ENCODE measurements at regions not wholly inside any gene's neighbourhood (a gene's known extent, or its start where the extent isn't known, plus 50 kb on each side); places are given as distances from the start of the nearest gene placed in this dataset.

GRCh38 chr4:128354205-128354821 is 66.7 kb upstream of the PGRMC2 start:
- WGBS (ENCODE audit: low lambda C conversion rate, missing lambda C conversion rate), result 46% methylated on average over 4 of the region's 4 CpGs
- peaks cover 32% of the 10 kb centered on the region for H3K4me1 ChIP-seq (ENCODE audit: insufficient read depth)
- H3K27ac ChIP-seq, result peak overlapping the region; percentile 51
- H2AFZ ChIP-seq, result no peak overlapping the region
- H3K4me3 ChIP-seq, result no peak overlapping the region
- H3K36me3 ChIP-seq (replicated peaks; ENCODE audit: insufficient read depth, low read depth), result no peaks in the 10 kb centered on the region
- H3K9me3 ChIP-seq (ENCODE audit: low read depth), result no peaks in the 10 kb centered on the region
- no peaks in the 10 kb centered on the region for H3K79me2 ChIP-seq
- no peaks in the 10 kb centered on the region for H3K27me3 ChIP-seq
- no peaks in the 10 kb centered on the region for H3K9me2 ChIP-seq (replicated peaks; ENCODE audit: insufficient read depth)
- TF ChIP-seq EZH2 (IDR thresholded peaks at IDR 0.05; ENCODE audit: borderline replicate concordance), result no peak
- TF ChIP-seq CTCF (IDR thresholded peaks at IDR 0.05; ENCODE audit: poor library complexity), result no peak
- TF ChIP-seq EZH2phosphoT487 (IDR thresholded peaks at IDR 0.05; ENCODE audit: low read depth, severe bottlenecking, unreplicated experiment), result no peak
- no peak overlapping the region for H3K4me2 ChIP-seq
- no peaks in the 10 kb centered on the region for H4K20me1 ChIP-seq (ENCODE audit: insufficient read depth, poor library complexity, severe bottlenecking)
- DNase-seq (ENCODE audit: low spot score), result peak; percentile 38

GRCh38 chr4:128353791-128354190 is 66.2 kb upstream of the PGRMC2 start:
- Histone ChIP-seq H3K79me2 (no peaks in the 10 kb centered on the region), H3K27me3 (no peaks in the 10 kb centered on the region), H3K27ac (peak overlapping the region; percentile 51), H3K36me3 (replicated peaks; ENCODE audit: insufficient read depth, low read depth) (no peaks in the 10 kb centered on the region), H2AFZ (no peak overlapping the region), H3K9me2 (replicated peaks; ENCODE audit: insufficient read depth) (no peaks in the 10 kb centered on the region), H3K4me1 (ENCODE audit: insufficient read depth) (peaks cover 30% of the 10 kb centered on the region), H3K9me3 (ENCODE audit: low read depth) (no peaks in the 10 kb centered on the region), H4K20me1 (ENCODE audit: insufficient read depth, poor library complexity, severe bottlenecking) (no peaks in the 10 kb centered on the region), H3K4me3 (no peak overlapping the region), H3K4me2 (no peak overlapping the region)
- DNase-seq (ENCODE audit: low spot score), result no peak
- WGBS (ENCODE audit: low lambda C conversion rate, missing lambda C conversion rate), result 77% methylated on average over 3 of the region's 3 CpGs
- TF ChIP-seq EZH2 (IDR thresholded peaks at IDR 0.05; ENCODE audit: borderline replicate concordance) (no peak), EZH2phosphoT487 (IDR thresholded peaks at IDR 0.05; ENCODE audit: low read depth, severe bottlenecking, unreplicated experiment) (no peak)

- H3K27me3 ChIP-seq, result no peaks in the 10 kb centered on the region
- no peak overlapping the region for H3K4me3 ChIP-seq
- H3K27ac ChIP-seq, result no peak overlapping the region
- no peaks in the 10 kb centered on the region for H4K20me1 ChIP-seq (ENCODE audit: insufficient read depth, poor library complexity, severe bottlenecking)
- WGBS (ENCODE audit: low lambda C conversion rate, missing lambda C conversion rate), result 97% methylated on average over 1 of the region's 1 CpG
- H2AFZ ChIP-seq, result no peak overlapping the region
- H3K9me3 ChIP-seq (ENCODE audit: low read depth), result no peaks in the 10 kb centered on the region
- no peak for DNase-seq (ENCODE audit: low spot score)
- no peak for TF ChIP-seq EZH2phosphoT487 (IDR thresholded peaks at IDR 0.05; ENCODE audit: low read depth, severe bottlenecking, unreplicated experiment)
- peaks cover 32% of the 10 kb centered on the region for H3K4me1 ChIP-seq (ENCODE audit: insufficient read depth)
- H3K9me2 ChIP-seq (replicated peaks; ENCODE audit: insufficient read depth), result no peaks in the 10 kb centered on the region
- no peaks in the 10 kb centered on the region for H3K79me2 ChIP-seq
- no peaks in the 10 kb centered on the region for H3K36me3 ChIP-seq (replicated peaks; ENCODE audit: insufficient read depth, low read depth)
- H3K4me2 ChIP-seq, result no peak overlapping the region
These were observed 63.9 kb upstream of the PGRMC2 start for GRCh38 chr4:128351502-128351901.

- no peak overlapping the region for H3K4me2 ChIP-seq
These were observed 62.9 kb upstream of the PGRMC2 start for GRCh38 chr4:128350449-128351045.

More at GRCh38 chr4:128350449-128351045, 62.9 kb upstream of the PGRMC2 start:
- no peaks in the 10 kb centered on the region for H3K36me3 ChIP-seq (replicated peaks; ENCODE audit: insufficient read depth, low read depth)
- DNase-seq (ENCODE audit: low spot score), result no peak
- WGBS (ENCODE audit: low lambda C conversion rate, missing lambda C conversion rate), result 97% methylated on average over 6 of the region's 6 CpGs
- H3K9me2 ChIP-seq (replicated peaks; ENCODE audit: insufficient read depth), result no peaks in the 10 kb centered on the region
- peaks cover 30% of the 10 kb centered on the region for H3K4me1 ChIP-seq (ENCODE audit: insufficient read depth)
- no peak overlapping the region for H3K4me3 ChIP-seq
- H4K20me1 ChIP-seq (ENCODE audit: insufficient read depth, poor library complexity, severe bottlenecking), result no peaks in the 10 kb centered on the region
- no peaks in the 10 kb centered on the region for H3K9me3 ChIP-seq (ENCODE audit: low read depth)
- no peak overlapping the region for H2AFZ ChIP-seq
- no peak overlapping the region for H3K27ac ChIP-seq
- no peaks in the 10 kb centered on the region for H3K79me2 ChIP-seq
- TF ChIP-seq EZH2 (IDR thresholded peaks at IDR 0.05; ENCODE audit: borderline replicate concordance) (no peak), EZH2phosphoT487 (IDR thresholded peaks at IDR 0.05; ENCODE audit: low read depth, severe bottlenecking, unreplicated experiment) (no peak), CTCF (IDR thresholded peaks at IDR 0.05; ENCODE audit: poor library complexity) (no peak)
- H3K27me3 ChIP-seq, result no peaks in the 10 kb centered on the region

Measured in hepatocyte (in vitro differentiated cells).